ENCODE measurements at regions not wholly inside any gene's neighbourhood (a gene's known extent, or its start where the extent isn't known, plus 50 kb on each side); places are given as distances from the start of the nearest gene placed in this dataset.

DNA sequence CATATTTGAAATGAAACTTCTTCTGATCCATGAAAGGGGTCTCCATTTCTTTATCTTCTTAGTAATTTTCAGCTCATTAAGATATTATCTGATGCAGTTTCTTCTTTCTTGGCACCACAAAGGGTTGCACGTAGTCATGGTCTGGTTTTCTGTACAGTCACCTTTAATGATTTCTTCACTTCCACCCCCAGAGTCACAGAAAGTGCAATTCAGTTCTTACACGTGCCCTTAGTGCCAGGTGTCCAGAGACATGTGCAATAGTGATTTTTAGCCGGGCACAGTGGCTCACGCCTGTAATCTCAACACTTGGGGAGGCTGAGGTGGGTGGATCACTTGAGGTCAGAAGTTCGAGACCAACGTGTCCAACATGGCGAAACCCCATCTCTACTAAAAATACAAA lies 202.8 kb upstream of the MTNR1B start:
- peak in 2 of 4 experiments; percentile 9 to 24 for DNase-seq

DNA sequence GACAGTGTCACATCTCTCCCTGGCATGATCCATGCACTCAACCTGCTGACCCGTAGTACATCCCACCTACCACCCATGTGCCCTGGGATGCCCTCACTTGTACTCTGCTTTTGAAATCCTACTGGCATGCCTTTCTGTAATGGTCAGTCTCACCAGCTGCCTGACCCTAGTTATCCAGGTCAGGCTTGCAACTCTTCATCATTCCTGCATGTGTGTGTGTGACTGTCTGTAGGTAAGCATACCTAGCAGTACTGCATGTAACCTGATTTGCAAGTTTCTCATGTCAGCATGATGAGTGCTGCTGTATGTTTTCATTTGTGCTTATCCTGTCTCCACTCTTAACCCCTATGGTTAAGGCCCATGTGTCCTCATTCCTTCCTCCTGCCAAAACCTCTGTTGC lies 202.0 kb upstream of the MTNR1B start:
- no peak for DNase-seq

DNA sequence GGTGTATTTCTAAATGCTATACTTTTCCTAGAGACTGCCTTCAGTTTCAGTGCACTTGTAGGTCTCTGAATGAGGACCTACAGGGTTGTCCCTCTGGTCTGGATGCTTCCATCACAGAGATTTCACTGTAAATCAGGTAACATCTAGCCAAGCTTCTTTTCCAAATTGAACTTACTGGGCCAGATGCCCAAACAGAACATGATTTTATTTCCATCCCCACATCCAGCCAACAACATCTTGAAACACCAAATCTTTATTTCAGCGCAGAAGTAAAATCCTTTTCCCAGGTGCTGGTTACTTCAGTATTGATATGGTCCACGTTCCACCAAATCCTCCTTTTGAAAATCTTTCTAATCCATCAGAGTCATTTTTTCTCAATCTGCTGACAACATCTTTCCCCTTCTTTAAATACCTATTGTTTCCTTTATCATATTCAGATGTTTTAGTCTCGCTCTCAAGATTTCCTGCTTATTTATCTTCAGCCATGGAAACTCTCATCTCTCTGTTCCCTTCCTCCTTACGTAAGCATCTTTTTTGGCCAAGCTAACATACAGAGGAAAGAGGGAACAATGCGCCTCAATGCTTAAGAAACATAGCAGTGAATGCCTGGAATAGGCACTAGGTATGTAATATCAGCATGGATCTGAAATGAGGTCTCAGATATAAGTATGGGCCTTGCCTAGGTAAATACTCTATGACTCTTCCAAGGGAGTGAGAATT lies 201.2 kb upstream of the MTNR1B start:
- no peak for DNase-seq

DNA sequence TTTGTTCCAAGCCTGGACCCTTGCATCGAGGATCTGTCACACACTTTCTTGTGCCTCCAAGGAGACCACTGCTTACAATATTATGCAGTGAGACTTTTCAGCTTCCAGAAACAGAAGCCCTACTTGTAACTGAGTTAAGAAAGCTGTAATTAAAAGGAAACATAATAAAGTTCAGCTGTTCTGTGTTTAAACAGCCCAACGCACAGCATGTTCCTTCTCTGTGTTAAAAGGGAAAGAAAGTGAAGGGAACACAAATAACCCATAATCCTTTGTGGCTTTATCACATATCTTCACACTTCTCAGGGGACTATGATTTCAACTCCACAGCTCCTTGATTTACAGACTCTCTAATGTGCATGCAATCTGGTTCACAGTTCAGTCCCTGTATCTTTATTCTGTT lies 200.3 kb upstream of the MTNR1B start:
- DNase-seq = no peak

DNA sequence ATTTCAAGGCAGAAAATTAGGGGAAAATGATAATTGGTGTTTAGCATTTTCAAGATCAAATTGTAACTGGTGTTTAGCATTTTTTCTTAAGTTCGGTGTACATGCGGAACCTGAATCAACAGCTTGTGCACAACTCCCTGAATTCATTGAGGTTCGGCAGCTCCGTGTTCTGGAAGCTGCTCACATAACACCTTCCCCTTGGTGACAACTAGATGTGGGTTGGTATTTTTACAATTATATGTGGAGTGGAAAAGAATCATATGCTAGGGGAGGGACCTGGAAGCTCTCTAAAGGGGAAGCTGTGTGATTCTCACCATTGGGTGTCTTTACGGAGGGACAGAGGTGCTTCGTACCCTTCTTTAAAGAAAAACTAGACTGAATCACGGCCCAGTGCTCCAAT lies 199.0 kb upstream of the MTNR1B start:
- no peak for DNase-seq

DNA sequence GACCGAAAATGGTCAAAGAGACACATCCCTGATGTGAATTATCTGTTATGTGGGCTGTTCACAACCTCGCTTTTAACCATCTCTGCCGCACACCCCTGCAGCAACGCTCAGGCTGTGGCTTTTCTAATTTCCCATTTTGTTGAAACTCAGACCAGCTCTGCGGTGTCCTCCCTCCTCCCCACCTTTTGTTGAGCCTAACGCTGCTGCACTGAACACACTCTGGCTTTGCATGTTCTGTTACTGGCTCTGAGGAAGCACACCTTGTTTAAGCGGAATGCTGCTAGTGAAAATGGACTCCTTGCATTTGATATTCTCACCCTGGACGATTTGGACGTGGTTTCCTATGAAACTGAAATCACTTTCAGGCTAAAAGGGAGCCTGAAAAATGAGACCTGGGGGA lies 198.5 kb upstream of the MTNR1B start:
- DNase-seq = no peak

DNA sequence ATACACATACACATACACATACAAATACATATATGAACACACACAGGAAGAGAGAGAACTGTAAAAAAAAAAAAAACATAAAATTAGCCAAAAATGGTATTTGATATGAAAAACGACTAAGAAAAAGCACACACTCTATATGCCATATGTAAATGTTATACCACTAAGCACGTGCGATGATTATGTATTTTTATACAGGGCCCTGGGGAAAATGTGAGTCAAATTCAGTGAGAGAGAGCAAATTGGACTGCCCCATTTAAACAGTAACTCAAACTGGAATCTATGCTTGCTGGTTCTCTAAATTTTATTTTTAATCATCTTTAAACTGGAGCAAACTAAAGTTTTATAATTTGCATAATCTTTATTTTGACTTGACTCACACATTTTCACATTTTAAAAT lies 197.8 kb upstream of the MTNR1B start:
- no peak for DNase-seq

DNA sequence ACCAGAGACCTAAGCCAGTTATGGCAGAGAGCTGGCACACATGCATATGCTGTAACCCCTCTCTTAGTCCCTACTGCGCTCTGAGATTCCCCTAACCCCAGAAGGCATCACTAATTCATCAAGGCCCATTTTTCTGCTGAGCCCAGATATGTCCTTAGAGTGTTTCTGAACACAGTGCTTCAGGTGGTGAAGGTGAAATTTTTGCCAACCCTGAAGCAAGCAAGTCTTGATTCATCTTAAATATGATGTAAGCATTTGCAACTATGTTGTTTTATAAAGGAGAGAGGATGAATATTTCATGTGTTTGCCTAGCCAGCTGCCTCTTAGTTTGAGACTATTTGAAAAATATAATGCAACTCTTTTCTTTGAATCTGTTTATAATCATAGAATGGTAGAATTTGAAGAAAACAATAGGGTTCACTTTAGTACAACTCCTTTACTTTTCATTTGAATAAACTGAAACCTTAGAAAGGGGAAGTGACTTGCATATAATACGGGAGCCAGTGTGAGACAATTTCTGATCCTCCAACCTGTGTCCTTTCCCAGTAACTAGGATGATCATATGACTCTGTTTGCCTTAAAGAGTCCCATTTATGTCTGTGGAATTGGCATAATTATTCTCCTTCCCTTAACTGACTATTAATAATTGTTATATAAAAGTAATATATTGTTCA lies 194.3 kb upstream of the MTNR1B start:
- peak in 2 of 4 experiments; percentile 24 to 26 for DNase-seq

DNA sequence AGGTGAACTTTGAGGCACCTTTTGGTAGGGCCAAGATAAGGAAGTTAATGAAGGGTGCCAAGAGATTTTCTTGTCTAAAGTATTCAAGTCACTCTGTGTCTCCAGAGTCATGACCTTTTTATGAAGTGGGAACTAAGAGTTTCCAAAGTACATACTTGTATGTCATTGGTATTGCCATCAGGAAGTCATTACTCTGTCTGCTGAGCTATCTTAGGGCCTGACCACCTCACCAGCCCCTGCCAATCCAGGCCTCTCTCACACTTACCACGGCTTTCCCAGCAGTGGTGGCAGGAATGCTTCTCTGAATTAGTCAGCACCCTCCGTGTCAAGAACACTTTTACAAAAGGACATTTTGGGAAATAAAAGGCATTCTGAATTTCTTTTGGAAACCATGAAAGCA lies 192.8 kb upstream of the MTNR1B start:
- DNase-seq = peak; percentile 26 to 60 (median 44)

DNA sequence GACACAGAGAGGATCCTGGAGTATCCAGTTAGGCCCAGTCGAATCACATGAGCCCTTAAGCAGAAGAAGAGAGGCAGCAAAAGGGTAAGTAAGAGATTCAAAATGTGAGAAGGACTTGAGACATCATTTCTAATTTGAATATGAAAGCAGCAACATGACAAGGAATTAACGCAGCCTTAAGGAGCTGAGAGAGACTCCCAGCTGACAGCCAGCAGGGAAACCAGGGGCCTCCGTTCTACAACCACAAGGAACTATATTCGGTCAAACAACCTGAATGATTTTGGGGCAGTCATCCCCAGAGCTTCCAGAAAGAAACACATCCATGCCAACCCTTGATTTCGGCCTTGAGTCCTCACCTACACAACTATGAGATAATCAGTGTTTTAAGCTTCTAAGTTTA lies 189.7 kb upstream of the MTNR1B start:
- no peak for DNase-seq

DNA sequence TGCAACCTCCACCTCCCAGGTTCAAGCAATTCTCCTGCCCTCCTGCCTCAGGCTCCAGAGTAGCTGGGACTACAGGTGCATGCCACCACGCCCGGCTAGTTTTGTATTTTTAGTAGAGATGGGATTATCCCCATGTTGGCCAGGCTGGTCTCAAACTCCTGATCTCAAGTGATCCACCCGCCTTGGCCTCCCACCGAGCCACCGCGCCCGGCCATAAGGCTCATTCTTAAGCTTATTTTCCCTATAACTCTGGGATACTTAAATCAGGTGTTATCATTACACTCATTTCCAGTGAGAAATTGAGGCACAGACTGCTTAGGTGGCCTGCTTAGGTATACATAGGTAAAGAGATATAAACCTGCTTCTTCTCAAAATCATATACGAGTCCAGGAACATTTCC lies 188.3 kb upstream of the MTNR1B start:
- DNase-seq = no peak

DNA sequence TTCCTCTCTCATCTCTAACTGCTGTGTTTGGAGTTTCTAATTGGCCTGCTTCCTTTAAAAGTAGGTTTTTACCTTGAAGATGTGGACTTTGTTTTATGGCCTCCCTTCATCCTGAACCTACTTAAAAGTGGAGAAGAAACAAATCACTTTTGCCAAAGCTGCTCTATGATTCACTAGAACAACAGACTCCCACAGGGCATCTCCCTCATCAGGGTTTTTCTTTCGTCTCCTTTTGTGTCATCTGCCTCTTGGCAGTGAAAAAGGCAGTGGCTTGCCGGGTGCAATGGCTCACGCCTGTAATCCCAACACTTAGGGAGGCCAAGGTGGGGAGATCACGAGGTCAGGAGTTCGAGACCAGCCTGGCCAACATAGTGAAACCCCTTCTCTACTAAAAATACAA lies 186.6 kb upstream of the MTNR1B start:
- DNase-seq = no peak

DNA sequence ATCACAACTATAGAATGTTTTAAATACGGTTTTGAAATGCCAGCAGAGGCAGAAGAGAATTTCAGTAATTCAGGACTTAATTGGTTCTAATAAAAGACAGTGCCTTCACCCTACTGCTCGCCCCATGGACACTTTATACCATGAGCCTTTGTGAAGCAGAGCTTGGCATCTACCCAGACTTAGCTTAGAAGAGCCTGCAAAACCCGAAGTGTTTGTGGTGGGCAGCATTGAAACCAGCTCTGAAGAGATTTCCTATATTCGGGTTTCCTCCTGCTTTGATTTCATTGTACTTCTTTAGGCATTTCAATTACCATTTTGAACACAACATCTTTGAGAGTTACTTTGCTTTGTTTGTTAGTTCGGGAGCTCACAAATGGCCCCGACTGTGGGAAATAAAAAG lies 185.1 kb upstream of the MTNR1B start:
- DNase-seq = no peak

DNA sequence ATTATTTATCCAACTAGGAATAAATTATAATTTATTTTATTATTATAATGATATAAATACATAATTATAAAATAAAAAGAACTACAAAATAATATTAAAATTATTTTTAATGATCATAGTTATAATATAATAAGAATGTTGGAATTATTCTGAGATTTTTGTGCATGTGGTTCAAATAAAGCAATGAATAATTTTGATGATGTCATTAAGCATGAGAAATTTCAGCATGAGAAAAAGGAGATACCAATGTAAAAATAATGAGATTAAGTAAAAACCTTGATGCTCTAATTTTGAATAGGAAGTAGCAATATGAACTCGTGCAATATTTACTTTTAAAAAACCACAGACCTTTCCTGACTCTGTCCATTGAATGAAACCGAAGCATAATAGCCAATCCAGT lies 181.8 kb upstream of the MTNR1B start:
- no peak for DNase-seq

DNA sequence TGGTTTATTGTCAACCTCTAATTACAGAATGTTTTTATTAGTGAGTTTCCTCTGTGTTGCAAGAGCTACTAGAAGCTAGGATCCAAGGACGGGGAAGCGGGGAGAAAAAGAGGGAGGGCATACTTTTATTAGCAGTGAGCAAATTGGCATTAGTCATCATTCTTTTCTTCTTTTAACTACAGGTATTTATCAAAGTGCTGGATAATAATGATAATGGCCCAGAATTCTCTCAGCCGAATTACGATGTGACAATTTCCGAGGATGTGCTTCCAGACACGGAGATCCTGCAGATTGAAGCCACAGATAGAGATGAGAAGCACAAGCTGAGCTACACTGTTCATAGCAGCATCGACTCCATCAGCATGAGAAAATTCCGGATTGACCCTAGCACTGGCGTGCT lies 179.7 kb upstream of the MTNR1B start:
- no peak for DNase-seq

DNA sequence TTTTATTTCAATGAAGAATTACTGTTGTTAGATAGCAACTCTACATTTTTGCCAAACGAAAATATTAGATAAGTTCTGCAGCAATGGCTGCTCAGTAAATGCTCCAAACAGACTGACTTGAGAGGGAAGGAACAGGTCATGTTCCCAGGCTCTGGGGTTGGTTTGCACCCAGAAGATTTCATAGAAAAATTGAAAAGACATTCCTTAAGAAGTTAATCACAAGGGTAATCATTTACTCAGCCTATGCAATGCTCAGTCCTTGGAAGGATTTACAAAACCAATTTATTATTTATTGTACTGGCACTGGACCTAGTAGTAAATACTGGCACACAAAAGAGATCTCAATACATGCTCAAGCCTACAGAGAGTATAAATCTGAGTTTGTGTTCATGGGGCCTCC lies 179.1 kb upstream of the MTNR1B start:
- DNase-seq = no peak

DNA sequence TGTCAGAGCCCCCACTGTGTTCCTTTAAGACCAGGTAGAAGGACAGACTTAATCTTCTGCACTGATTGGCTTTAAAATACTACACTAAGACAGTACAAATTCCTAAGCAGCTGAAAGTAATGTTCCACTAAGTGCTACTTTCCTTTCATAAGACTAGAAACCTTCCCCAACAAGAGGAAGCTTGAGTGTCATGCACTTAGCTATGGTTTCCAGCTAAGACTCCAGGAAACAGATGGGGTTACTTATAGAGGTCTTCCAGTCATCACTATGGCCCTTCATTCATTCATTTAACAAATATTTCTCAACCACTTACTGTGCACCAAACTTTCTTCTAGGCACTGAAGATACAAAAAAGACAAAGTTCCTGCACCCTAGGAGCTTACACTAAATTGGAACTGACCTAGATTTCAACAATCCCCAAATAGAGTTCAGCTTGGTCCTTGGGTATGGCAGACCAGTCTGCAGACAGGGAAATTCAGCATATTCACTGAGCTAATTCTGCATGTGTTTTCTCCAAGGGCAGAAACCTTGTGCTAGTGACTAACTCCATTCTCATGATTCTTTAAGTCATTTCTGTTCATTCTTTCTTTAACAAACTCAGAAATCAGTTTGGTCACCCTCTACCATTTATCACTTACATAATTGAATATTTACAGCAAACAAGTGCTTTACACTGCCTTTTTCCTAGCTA lies 178.4 kb upstream of the MTNR1B start:
- DNase-seq = no peak

DNA sequence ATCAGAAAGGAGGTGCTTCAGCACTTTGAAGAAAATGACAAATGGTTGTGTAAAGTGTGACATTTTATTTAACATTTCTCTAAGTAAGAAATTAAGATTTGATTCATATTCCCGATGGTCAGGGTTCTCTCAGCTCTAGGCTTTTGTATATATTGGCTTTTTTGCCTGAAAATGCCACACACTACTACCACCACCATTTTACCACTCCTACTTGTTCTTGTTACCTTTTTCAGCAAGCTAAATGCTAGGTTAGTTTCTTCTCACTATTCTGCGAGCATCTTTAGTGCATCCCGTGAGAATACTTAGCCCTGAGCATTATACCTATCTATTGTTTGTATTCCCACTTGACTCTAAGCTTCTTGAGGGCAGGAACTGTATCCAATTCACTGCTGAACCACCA lies 177.6 kb upstream of the MTNR1B start:
- DNase-seq = no peak

DNA sequence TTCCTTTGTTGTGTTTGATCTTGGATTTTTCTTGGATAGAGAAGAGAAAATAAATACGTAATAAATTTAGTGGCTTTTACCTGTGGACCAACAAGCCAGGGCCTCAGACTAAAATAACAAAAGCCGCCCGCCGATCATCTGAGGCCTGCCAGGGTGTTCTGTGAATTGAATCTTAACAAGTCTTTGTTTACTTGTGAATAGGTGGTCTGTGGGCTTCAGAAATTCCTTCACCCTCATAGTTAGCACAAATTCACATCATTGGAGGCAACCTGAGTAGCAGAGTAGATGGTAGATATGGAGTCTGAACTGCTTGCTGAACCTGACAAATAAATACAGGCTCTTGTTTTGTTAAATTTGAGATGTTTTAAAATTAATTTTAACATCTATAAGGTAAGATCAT lies 176.3 kb upstream of the MTNR1B start:
- no peak for DNase-seq

DNA sequence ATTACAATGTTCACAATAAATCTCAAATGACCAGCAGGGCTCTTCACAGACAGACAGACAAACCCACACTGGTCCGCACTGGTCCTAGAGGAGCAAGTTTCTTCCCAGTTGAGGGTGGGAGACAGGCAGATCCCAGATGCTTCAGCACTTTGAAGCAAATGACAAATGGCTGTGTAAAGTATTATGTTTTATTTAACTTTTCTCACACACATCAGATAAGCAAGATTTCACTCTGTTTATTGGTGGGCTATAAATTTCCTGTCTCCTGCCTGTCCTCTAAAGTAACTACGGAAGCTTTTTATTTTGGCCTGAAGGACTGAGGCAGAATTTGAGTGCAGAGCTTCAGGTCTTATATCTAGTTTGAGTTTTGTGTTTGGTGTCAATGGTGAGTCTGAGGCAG lies 174.7 kb upstream of the MTNR1B start:
- no peak for DNase-seq

DNA sequence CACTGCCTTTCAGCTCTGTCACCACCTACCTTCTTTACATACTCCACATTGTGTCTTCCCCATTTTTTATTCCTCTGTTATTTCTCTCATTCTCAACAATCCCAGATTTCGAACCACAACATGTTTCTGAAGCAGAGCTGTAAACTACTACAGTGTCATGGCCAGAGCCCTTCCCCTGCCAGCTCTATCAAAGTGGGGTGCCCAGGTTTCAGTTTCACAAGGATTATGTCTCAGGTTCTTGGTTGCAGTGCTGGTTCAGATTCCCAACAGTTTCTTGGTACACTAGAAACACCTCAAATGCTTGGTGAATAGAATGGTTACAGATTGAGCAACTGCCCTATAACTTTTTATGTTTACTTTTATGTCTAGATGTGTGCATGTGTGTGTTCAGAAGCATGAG lies 172.7 kb upstream of the MTNR1B start:
- DNase-seq = no peak

DNA sequence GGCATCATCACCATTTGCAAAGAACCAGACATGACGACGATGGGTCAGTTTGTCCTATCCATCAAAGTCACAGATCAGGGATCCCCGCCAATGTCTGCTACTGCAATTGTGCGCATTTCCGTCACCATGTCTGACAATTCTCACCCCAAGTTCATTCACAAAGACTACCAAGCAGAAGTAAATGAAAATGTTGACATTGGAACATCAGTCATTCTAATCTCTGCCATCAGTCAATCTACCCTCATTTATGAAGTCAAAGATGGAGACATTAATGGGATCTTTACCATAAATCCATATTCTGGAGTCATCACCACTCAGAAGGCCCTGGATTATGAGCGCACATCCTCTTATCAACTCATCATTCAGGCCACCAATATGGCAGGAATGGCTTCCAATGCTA lies 171.6 kb upstream of the MTNR1B start:
- no peak for DNase-seq

DNA sequence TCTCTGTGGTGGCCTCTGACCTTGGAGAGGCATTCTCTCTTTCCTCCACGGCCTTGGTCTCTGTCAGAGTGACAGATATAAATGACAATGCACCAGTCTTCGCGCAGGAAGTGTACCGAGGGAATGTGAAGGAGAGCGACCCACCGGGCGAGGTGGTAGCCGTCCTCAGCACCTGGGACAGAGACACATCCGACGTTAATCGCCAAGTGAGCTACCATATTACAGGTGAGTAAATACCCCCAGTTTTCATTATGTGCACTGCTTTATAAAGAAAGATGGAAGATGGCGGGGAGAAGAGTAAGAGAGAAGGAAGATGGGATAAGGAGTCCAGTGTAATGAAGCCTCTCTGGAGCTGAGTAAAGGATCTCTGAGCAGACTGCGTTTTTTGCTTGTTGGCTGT lies 167.8 kb upstream of the MTNR1B start:
- no peak for DNase-seq

DNA sequence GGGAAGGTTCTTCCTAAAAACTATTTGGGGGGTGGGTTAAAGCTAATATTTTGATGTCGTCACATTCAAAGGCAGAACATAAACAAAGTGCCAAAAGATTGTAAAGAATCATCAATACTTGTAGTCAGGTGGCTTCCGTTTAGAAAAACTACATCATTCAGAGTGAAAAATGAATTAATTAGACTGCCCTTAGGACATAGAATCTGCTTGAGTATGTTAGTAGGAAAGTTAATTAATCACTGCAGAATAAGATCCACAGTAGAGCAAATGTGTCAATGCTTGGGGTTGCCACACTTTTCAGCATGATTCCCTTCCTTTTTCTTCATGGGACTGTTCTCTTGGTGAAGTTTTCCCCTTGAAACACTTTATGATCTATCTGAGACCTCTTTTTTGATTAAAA lies 166.8 kb upstream of the MTNR1B start:
- DNase-seq = no peak

Measured in suppressor macrophage (primary cell).